HUES48 (cell line): ENCODE measurements at regions not wholly inside any gene's neighbourhood (a gene's known extent, or its start where the extent isn't known, plus 50 kb on each side); places are given as distances from the start of the nearest gene placed in this dataset.

Source experiments
- H3K27ac ChIP-seq: one replicate; pipeline ENCODE4 v1.7.0; 2013; ENCODE audit warnings: low read depth, low read length, inconsistent platforms
- H3K27me3 ChIP-seq: 2 replicates; pipeline ENCODE4 v1.6.1; 2013; ENCODE audit warnings: mild to moderate bottlenecking, low read length; ENCODE audit not compliant: control insufficient read depth, insufficient read depth
- H3K36me3 ChIP-seq: 2 replicates; pipeline ENCODE4 v1.6.1; 2013; ENCODE audit warnings: low read length; ENCODE audit not compliant: control insufficient read depth, insufficient read depth
- H3K4me1 ChIP-seq: 2 replicates; pipeline ENCODE4 v1.6.1; 2013; ENCODE audit warnings: mild to moderate bottlenecking, low read length; ENCODE audit not compliant: control insufficient read depth, insufficient read depth
- H3K4me3 ChIP-seq: 2 replicates; pipeline ENCODE4 v1.5.1; 2013; ENCODE audit warnings: mild to moderate bottlenecking, low read depth, low read length
- H3K9ac ChIP-seq: 2 replicates; pipeline ENCODE4 v1.6.1; 2013; ENCODE audit warnings: mild to moderate bottlenecking, low read depth, low read length, moderate library complexity
- H3K9me3 ChIP-seq: 2 replicates; pipeline ENCODE4 v1.6.1; 2013; ENCODE audit warnings: low read length; ENCODE audit not compliant: control insufficient read depth, insufficient read depth

GRCh38 chr7:19307554-19307953 lies 162.3 kb upstream of the FERD3L start:
- Histone ChIP-seq H3K36me3 (no peaks in the 10 kb centered on the region), H3K27me3 (no peaks in the 10 kb centered on the region), H3K4me1 (no peaks in the 10 kb centered on the region), H3K4me3 (no peak overlapping the region), H3K9ac (no peak overlapping the region), H3K27ac (no peak overlapping the region), H3K9me3 (no peaks in the 10 kb centered on the region)

- no peaks in the 10 kb centered on the region for H3K9me3 ChIP-seq
- H3K27ac ChIP-seq = no peak overlapping the region
- no peak overlapping the region for H3K9ac ChIP-seq
- H3K27me3 ChIP-seq = no peaks in the 10 kb centered on the region
- H3K4me1 ChIP-seq = no peaks in the 10 kb centered on the region
- H3K36me3 ChIP-seq = no peaks in the 10 kb centered on the region
- H3K4me3 ChIP-seq = no peak overlapping the region
Measured at GRCh38 chr7:19305698-19306097, 160.5 kb upstream of the FERD3L start.

- Histone ChIP-seq H3K9ac (no peak overlapping the region), H3K4me1 (no peaks in the 10 kb centered on the region), H3K9me3 (no peaks in the 10 kb centered on the region), H3K27ac (no peak overlapping the region), H3K27me3 (no peaks in the 10 kb centered on the region), H3K36me3 (no peaks in the 10 kb centered on the region), H3K4me3 (no peak overlapping the region)
Measured at GRCh38 chr7:19304086-19304485, 158.9 kb upstream of the FERD3L start.

- Histone ChIP-seq H3K36me3 (no peaks in the 10 kb centered on the region), H3K9ac (no peak overlapping the region), H3K4me1 (no peaks in the 10 kb centered on the region), H3K9me3 (no peaks in the 10 kb centered on the region), H3K27me3 (no peaks in the 10 kb centered on the region), H3K27ac (no peak overlapping the region), H3K4me3 (no peak overlapping the region)
Measured at GRCh38 chr7:19302731-19303130, 157.5 kb upstream of the FERD3L start.

GRCh38 chr7:19296617-19297016 lies 151.4 kb upstream of the FERD3L start:
- no peaks in the 10 kb centered on the region for H3K4me1 ChIP-seq
- H3K27ac ChIP-seq = no peak overlapping the region
- no peaks in the 10 kb centered on the region for H3K27me3 ChIP-seq

GRCh38 chr7:19295376-19295775 lies 150.2 kb upstream of the FERD3L start:
- Histone ChIP-seq H3K4me1 (no peaks in the 10 kb centered on the region), H3K27ac (no peak overlapping the region), H3K9ac (no peak overlapping the region), H3K9me3 (no peaks in the 10 kb centered on the region), H3K4me3 (no peak overlapping the region), H3K36me3 (no peaks in the 10 kb centered on the region), H3K27me3 (no peaks in the 10 kb centered on the region)

More at GRCh38 chr7:19296617-19297016, 151.4 kb upstream of the FERD3L start:
- H3K36me3 ChIP-seq = no peaks in the 10 kb centered on the region
- no peaks in the 10 kb centered on the region for H3K9me3 ChIP-seq
- H3K9ac ChIP-seq = no peak overlapping the region
- no peak overlapping the region for H3K4me3 ChIP-seq

GRCh38 chr7:19294619-19295018 lies 149.4 kb upstream of the FERD3L start:
- H3K36me3 ChIP-seq = no peaks in the 10 kb centered on the region
- H3K9ac ChIP-seq = no peak overlapping the region
- no peaks in the 10 kb centered on the region for H3K4me1 ChIP-seq
- H3K27me3 ChIP-seq = no peaks in the 10 kb centered on the region
- no peak overlapping the region for H3K27ac ChIP-seq
- H3K9me3 ChIP-seq = no peaks in the 10 kb centered on the region
- H3K4me3 ChIP-seq = no peak overlapping the region

- no peak overlapping the region for H3K27ac ChIP-seq
- no peak overlapping the region for H3K4me3 ChIP-seq
- H3K36me3 ChIP-seq = no peaks in the 10 kb centered on the region
- H3K9ac ChIP-seq = no peak overlapping the region
- no peaks in the 10 kb centered on the region for H3K27me3 ChIP-seq
- H3K9me3 ChIP-seq = no peaks in the 10 kb centered on the region
- no peaks in the 10 kb centered on the region for H3K4me1 ChIP-seq
Measured at GRCh38 chr7:19293431-19293830, 148.2 kb upstream of the FERD3L start.

GRCh38 chr7:19290968-19291367 lies 145.7 kb upstream of the FERD3L start:
- Histone ChIP-seq H3K27ac (no peak overlapping the region), H3K9ac (no peak overlapping the region), H3K9me3 (no peaks in the 10 kb centered on the region)

GRCh38 chr7:19290066-19290465 lies 144.8 kb upstream of the FERD3L start:
- Histone ChIP-seq H3K27ac (no peak overlapping the region), H3K9me3 (no peaks in the 10 kb centered on the region), H3K4me1 (no peaks in the 10 kb centered on the region), H3K36me3 (no peaks in the 10 kb centered on the region), H3K4me3 (no peak overlapping the region), H3K27me3 (no peaks in the 10 kb centered on the region), H3K9ac (no peak overlapping the region)

More at GRCh38 chr7:19290968-19291367, 145.7 kb upstream of the FERD3L start:
- Histone ChIP-seq H3K36me3 (no peaks in the 10 kb centered on the region), H3K27me3 (no peaks in the 10 kb centered on the region), H3K4me1 (no peaks in the 10 kb centered on the region), H3K4me3 (no peak overlapping the region)

GRCh38 chr7:19284596-19285300 lies 139.5 kb upstream of the FERD3L start:
- Histone ChIP-seq H3K9me3 (no peaks in the 10 kb centered on the region), H3K4me1 (no peaks in the 10 kb centered on the region), H3K9ac (no peak overlapping the region), H3K27me3 (no peaks in the 10 kb centered on the region), H3K4me3 (no peak overlapping the region), H3K36me3 (no peaks in the 10 kb centered on the region), H3K27ac (no peak overlapping the region)
